ENCODE measurements at regions not wholly inside any gene's neighbourhood (a gene's known extent, or its start where the extent isn't known, plus 50 kb on each side); places are given as distances from the start of the nearest gene placed in this dataset.
"Not testable (repeated sequence)": the region's sequence is repeated elsewhere in the genome, so short reads cannot be mapped to it uniquely, and the experiment has no call there.

GRCh38 chr10:89952751-89953150 lies 251.4 kb downstream of the KIF20B start:
- DNase-seq: no peak

- no peak for DNase-seq
Observed at GRCh38 chr10:89954061-89954460, 252.7 kb downstream of the KIF20B start.

- peak; percentile 39 for DNase-seq
Observed at GRCh38 chr10:89954787-89955566, 253.6 kb downstream of the KIF20B start.

- DNase-seq: no peak
Observed at GRCh38 chr10:89959433-89960110, 258.2 kb downstream of the KIF20B start.

- DNase-seq: no peak
Observed at GRCh38 chr10:89963451-89964102, 262.2 kb downstream of the KIF20B start.

- no peak for DNase-seq
Observed at GRCh38 chr10:89966211-89966610, 264.8 kb downstream of the KIF20B start.

- DNase-seq: no peak
Observed at GRCh38 chr10:89973326-89973725, 271.9 kb downstream of the KIF20B start.

- DNase-seq: no peak
Observed at GRCh38 chr10:89975071-89975470, 273.7 kb downstream of the KIF20B start.

- DNase-seq: no peak
Observed at GRCh38 chr10:89975771-89976170, 274.4 kb downstream of the KIF20B start.

GRCh38 chr10:89978081-89978480 lies 276.7 kb downstream of the KIF20B start:
- no peak for DNase-seq

GRCh38 chr10:89979726-89980125 lies 278.3 kb downstream of the KIF20B start:
- no peak for DNase-seq

GRCh38 chr10:89980166-89980565 lies 278.8 kb downstream of the KIF20B start:
- no peak for DNase-seq

GRCh38 chr10:89981891-89982290 lies 280.5 kb downstream of the KIF20B start:
- DNase-seq: no peak

- DNase-seq: no peak
Observed at GRCh38 chr10:89985446-89985845, 284.1 kb downstream of the KIF20B start.

- not testable (repeated sequence) for DNase-seq
Observed at GRCh38 chr10:89988361-89988760, 287.0 kb downstream of the KIF20B start.

GRCh38 chr10:89992575-89992974 lies 291.2 kb downstream of the KIF20B start:
- no peak for DNase-seq

GRCh38 chr10:90007226-90007625 lies 305.8 kb downstream of the KIF20B start:
- no peak for DNase-seq

- DNase-seq: not testable (repeated sequence)
Observed at GRCh38 chr10:90011281-90011680, 309.9 kb downstream of the KIF20B start.

GRCh38 chr10:90018819-90019218 lies 317.4 kb downstream of the KIF20B start:
- DNase-seq: no peak

- no peak for DNase-seq
Observed at GRCh38 chr10:90020506-90020905, 319.1 kb downstream of the KIF20B start.

GRCh38 chr10:90023950-90024349 lies 322.6 kb downstream of the KIF20B start:
- peak; percentile 65 for DNase-seq

- DNase-seq: no peak
Observed at GRCh38 chr10:90028312-90028711, 326.9 kb downstream of the KIF20B start.

- no peak for DNase-seq
Observed at GRCh38 chr10:90031776-90032175, 330.4 kb downstream of the KIF20B start.

GRCh38 chr10:90032519-90032918 lies 331.1 kb downstream of the KIF20B start:
- DNase-seq: no peak
